ENCODE measurements at regions not wholly inside any gene's neighbourhood (a gene's known extent, or its start where the extent isn't known, plus 50 kb on each side); places are given as distances from the start of the nearest gene placed in this dataset.

GRCh38 chr4:8773124-8773931, 98.3 kb downstream of the HMX1 start:
- no peak for DNase-seq

- no peak for DNase-seq
Measured at GRCh38 chr4:8772499-8773123, 99.0 kb downstream of the HMX1 start.

GRCh38 chr4:8771666-8772065, 100.0 kb downstream of the HMX1 start:
- no peak for DNase-seq

GRCh38 chr4:8771258-8771590, 100.4 kb downstream of the HMX1 start:
- no peak for DNase-seq

GRCh38 chr4:8770518-8771257, 101.0 kb downstream of the HMX1 start:
- no peak for DNase-seq

GRCh38 chr4:8769645-8770517, 101.8 kb downstream of the HMX1 start:
- DNase-seq: no peak

GRCh38 chr4:8768357-8768999, 103.2 kb downstream of the HMX1 start:
- no peak for DNase-seq

GRCh38 chr4:8766610-8767009, 105.0 kb downstream of the HMX1 start:
- no peak for DNase-seq

- no peak for DNase-seq
Measured at GRCh38 chr4:8765631-8766590, 105.7 kb downstream of the HMX1 start.

GRCh38 chr4:8765084-8765483, 106.6 kb downstream of the HMX1 start:
- DNase-seq: no peak

- DNase-seq: no peak
Measured at GRCh38 chr4:8763966-8764901, 107.4 kb downstream of the HMX1 start.

- DNase-seq: no peak
Measured at GRCh38 chr4:8762951-8763735, 108.5 kb downstream of the HMX1 start.

GRCh38 chr4:8762356-8762755, 109.3 kb downstream of the HMX1 start:
- no peak for DNase-seq

GRCh38 chr4:8761824-8762205, 109.8 kb downstream of the HMX1 start:
- no peak for DNase-seq

- no peak for DNase-seq
Measured at GRCh38 chr4:8761167-8761823, 110.3 kb downstream of the HMX1 start.

GRCh38 chr4:8760561-8760960, 111.1 kb downstream of the HMX1 start:
- DNase-seq: no peak

GRCh38 chr4:8759987-8760386, 111.7 kb downstream of the HMX1 start:
- no peak for DNase-seq

- DNase-seq: no peak
Measured at GRCh38 chr4:8756816-8757215, 114.8 kb downstream of the HMX1 start.
